ENCODE measurements at regions not wholly inside any gene's neighbourhood (a gene's known extent, or its start where the extent isn't known, plus 50 kb on each side); places are given as distances from the start of the nearest gene placed in this dataset.

GRCh38 chr5:67673618-67674017 is 477.0 kb upstream of the CD180 start:
- TF ChIP-seq SP1 (IDR thresholded peaks at IDR 0.05) (no peak), RXRA (IDR thresholded peaks at IDR 0.05) (no peak), JUND (IDR thresholded peaks at IDR 0.05) (no peak), YY1 (IDR thresholded peaks at IDR 0.05) (no peak), RAD21 (IDR thresholded peaks at IDR 0.05) (no peak), ZBTB33 (IDR thresholded peaks at IDR 0.05) (no peak), TAF1 (conservative IDR thresholded peaks at IDR 0.05) (no peak), EGR1 (IDR thresholded peaks at IDR 0.05; ENCODE audit: low read depth in 2 of 2) (no peak)
- TF ChIP-seq, protein P1, sequence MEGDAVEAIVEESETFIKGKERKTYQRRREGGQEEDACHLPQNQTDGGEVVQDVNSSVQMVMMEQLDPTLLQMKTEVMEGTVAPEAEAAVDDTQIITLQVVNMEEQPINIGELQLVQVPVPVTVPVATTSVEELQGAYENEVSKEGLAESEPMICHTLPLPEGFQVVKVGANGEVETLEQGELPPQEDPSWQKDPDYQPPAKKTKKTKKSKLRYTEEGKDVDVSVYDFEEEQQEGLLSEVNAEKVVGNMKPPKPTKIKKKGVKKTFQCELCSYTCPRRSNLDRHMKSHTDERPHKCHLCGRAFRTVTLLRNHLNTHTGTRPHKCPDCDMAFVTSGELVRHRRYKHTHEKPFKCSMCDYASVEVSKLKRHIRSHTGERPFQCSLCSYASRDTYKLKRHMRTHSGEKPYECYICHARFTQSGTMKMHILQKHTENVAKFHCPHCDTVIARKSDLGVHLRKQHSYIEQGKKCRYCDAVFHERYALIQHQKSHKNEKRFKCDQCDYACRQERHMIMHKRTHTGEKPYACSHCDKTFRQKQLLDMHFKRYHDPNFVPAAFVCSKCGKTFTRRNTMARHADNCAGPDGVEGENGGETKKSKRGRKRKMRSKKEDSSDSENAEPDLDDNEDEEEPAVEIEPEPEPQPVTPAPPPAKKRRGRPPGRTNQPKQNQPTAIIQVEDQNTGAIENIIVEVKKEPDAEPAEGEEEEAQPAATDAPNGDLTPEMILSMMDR (IDR thresholded peaks at IDR 0.05; ENCODE audit: low read depth, low read length, missing input control): no peak

Data from liver (tissue), 3 donors.